ENCODE measurements at regions not wholly inside any gene's neighbourhood (a gene's known extent, or its start where the extent isn't known, plus 50 kb on each side); places are given as distances from the start of the nearest gene placed in this dataset.

DNA sequence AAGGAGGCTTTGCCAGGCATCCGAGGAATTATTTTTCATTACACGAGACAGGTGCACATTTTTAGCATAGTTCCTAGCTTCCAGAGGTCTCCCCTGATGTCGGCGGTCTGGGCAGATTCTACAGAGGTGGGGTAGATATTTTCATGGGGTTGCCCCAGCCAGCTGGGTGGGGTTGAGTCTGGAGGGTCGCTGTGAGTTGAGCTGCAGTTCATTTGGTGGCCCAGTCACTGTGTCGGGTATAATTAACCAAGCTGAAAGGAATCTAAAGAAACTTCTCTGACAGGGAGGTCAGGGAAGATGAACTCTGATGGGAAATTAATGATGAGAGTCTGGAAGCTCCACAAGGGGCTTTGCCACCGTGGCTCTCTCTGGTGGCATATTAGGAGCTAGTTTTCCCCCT is 233.7 kb upstream of the NAV2 start:
- H3K9me3 ChIP-seq (ENCODE audit: insufficient read depth in 2 of 2, low read depth in 1 of 2, low read length in 1 of 2): no peaks in the 10 kb centered on the region
- H2BK5ac ChIP-seq (ENCODE audit: low read depth, low read length): no peak overlapping the region
- no peak overlapping the region for H3K23ac ChIP-seq (ENCODE audit: insufficient read length)
- no peak overlapping the region for H3K4ac ChIP-seq (replicated peaks; ENCODE audit: insufficient read length, low read depth, low read length)
- no peak overlapping the region for H3K4me2 ChIP-seq (ENCODE audit: insufficient read depth in 1 of 2, low read depth in 2 of 2, low read length in 2 of 2)
- WGBS, 2 experiments (ENCODE audit: extremely low coverage in 1 of 2, insufficient coverage in 1 of 2, insufficient read length in 1 of 2, insufficient replicate concordance in 2 of 2, low coverage in 1 of 2, low lambda C conversion rate in 2 of 2, missing lambda C conversion rate in 1 of 2): 79% methylated on average over 7 of the region's 7 CpGs; no CpG with 5 or more reads in 1 of the 2 experiments
- no peak overlapping the region for H3K4me3 ChIP-seq (ENCODE audit: extremely low read depth in 1 of 4, insufficient read depth in 2 of 4, low read depth in 3 of 4, low read length in 4 of 4)
- H3K14ac ChIP-seq (ENCODE audit: insufficient read length): no peak overlapping the region
- no peak overlapping the region for H3K27ac ChIP-seq (ENCODE audit: low read depth, low read length)
- H3K9ac ChIP-seq (replicated peaks in 1 of 4; ENCODE audit: extremely low read depth in 1 of 4, low read depth in 3 of 4, low read length in 3 of 4): no peak overlapping the region
- peaks cover 0 to 4% (median 3%) of the 10 kb centered on the region in 4 experiments; a peak in 4 of 7 replicates for H3K4me1 ChIP-seq (replicated peaks in 1 of 4; ENCODE audit: control insufficient read depth in 3 of 4, insufficient read depth in 4 of 4, low read length in 3 of 4)
- no peak overlapping the region for H3K56ac ChIP-seq (replicated peaks; ENCODE audit: insufficient read length, low read depth, low read length)
- ChIA-PET CTCF (ENCODE audit: partially characterized antibody) (interaction anchor here (0.9 to 2.2 kb wide), 4 partner anchors 11 to 264 kb away, joined by 3 to 5 read pairs (median 4); no protein-coding TSS in a partner anchor), POLR2A (ENCODE audit: partially characterized antibody) (no interaction called here)
- no peaks in the 10 kb centered on the region for H4K20me1 ChIP-seq (replicated peaks in 1 of 2; ENCODE audit: control insufficient read depth in 1 of 2, insufficient read depth in 2 of 2, low read length in 2 of 2)
- no peaks in the 10 kb centered on the region for H3K23me2 ChIP-seq (ENCODE audit: low read depth, low read length)
- no peak overlapping the region for H4K91ac ChIP-seq (replicated peaks; ENCODE audit: insufficient read length, low read length)
- H3K79me1 ChIP-seq (ENCODE audit: low read depth, low read length): no peaks in the 10 kb centered on the region
- no peak overlapping the region for H2BK120ac ChIP-seq (replicated peaks; ENCODE audit: low read depth, low read length)
- no peak overlapping the region for H4K5ac ChIP-seq (ENCODE audit: insufficient read length, low read depth, low read length)
- no peak overlapping the region for H3K18ac ChIP-seq (ENCODE audit: extremely low read depth, low read length)
- no peak overlapping the region for H2AK5ac ChIP-seq (ENCODE audit: low read depth, low read length)
- no peak overlapping the region for H2BK12ac ChIP-seq (ENCODE audit: low read depth, low read length)
- DNase-seq (ENCODE audit: low read depth in 1 of 2, low spot score in 2 of 2): no peak
- no peak overlapping the region for H2BK20ac ChIP-seq (ENCODE audit: low read length)
- FAIRE-seq: no peak
- no peak overlapping the region for H4K8ac ChIP-seq (ENCODE audit: extremely low read depth, insufficient read depth, low read length)
- H2AFZ ChIP-seq (ENCODE audit: low read length): no peak overlapping the region
- H3K79me2 ChIP-seq (ENCODE audit: control insufficient read depth in 1 of 2, insufficient read depth in 2 of 2, low read length in 2 of 2): no peaks in the 10 kb centered on the region
- H3K27me3 ChIP-seq (replicated peaks in 1 of 4; ENCODE audit: control insufficient read depth in 3 of 4, extremely low read depth in 1 of 4, insufficient read depth in 3 of 4, low read length in 3 of 4): peaks cover 0 to 2% (median 0%) of the 10 kb centered on the region in 4 experiments; a peak in 3 of 7 replicates
- no peak overlapping the region for H2BK15ac ChIP-seq (ENCODE audit: low read length)
- no peak for TF ChIP-seq YY1 (IDR thresholded peaks at IDR 0.05; ENCODE audit: low read depth, low read length)
- TF ChIP-seq SP2 (IDR thresholded peaks at IDR 0.05; ENCODE audit: low read length): no peak
- no peak for TF ChIP-seq BCL11A (IDR thresholded peaks at IDR 0.05; ENCODE audit: low read depth in 2 of 2, low read length in 2 of 2)
- TF ChIP-seq SAP30 (IDR thresholded peaks at IDR 0.05; ENCODE audit: insufficient read depth, insufficient replicate concordance, low read length): no peak
- TF ChIP-seq KDM1A (IDR thresholded peaks at IDR 0.05; ENCODE audit: borderline replicate concordance, low read length): no peak
- no peak for TF ChIP-seq JUN (IDR thresholded peaks at IDR 0.05; ENCODE audit: low read depth, low read length)
- TF ChIP-seq, protein P1, sequence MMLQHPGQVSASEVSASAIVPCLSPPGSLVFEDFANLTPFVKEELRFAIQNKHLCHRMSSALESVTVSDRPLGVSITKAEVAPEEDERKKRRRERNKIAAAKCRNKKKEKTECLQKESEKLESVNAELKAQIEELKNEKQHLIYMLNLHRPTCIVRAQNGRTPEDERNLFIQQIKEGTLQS (IDR thresholded peaks at IDR 0.05; ENCODE audit: insufficient read depth, low read depth, low read length): no peak
- H3K36me3 ChIP-seq (ENCODE audit: control insufficient read depth in 2 of 4, insufficient read depth in 4 of 4, low read length in 3 of 4): no peaks in the 10 kb centered on the region
